ENCODE measurements at regions not wholly inside any gene's neighbourhood (a gene's known extent, or its start where the extent isn't known, plus 50 kb on each side); places are given as distances from the start of the nearest gene placed in this dataset.
"Not testable (repeated sequence)": the region's sequence is repeated elsewhere in the genome, so short reads cannot be mapped to it uniquely, and the experiment has no call there.

GRCh38 chr9:617445-618085 is 223.9 kb upstream of the DMRT1 start:
- H3K36me3 ChIP-seq (ENCODE audit: control insufficient read depth in 2 of 2, insufficient read depth in 2 of 2, low read length in 1 of 2) = peaks cover 0 to 2% of the 10 kb centered on the region in 2 donors
- no peak overlapping the region for H3K27ac ChIP-seq (ENCODE audit: low read depth in 2 of 2, low read length in 1 of 2)
- H3K4me3 ChIP-seq (ENCODE audit: low read depth in 1 of 2, low read length in 2 of 2) = no peak overlapping the region
- no peaks in the 10 kb centered on the region for H3K9me3 ChIP-seq (ENCODE audit: control insufficient read depth in 2 of 2, insufficient read depth in 1 of 2, low read depth in 1 of 2, low read length in 1 of 2)
- H3K4me1 ChIP-seq (ENCODE audit: control insufficient read depth in 2 of 2, insufficient read depth in 2 of 2, low read length in 1 of 2) = peaks cover 2 to 3% of the 10 kb centered on the region in 2 donors
- no peaks in the 10 kb centered on the region for H3K27me3 ChIP-seq (ENCODE audit: control insufficient read depth in 1 of 2, insufficient read depth in 2 of 2, low read length in 2 of 2)
- 85 to 91% methylated on average over 7 of the region's 7 CpGs for WGBS, 2 donors

- 76 to 79% methylated on average over 5 of the region's 5 CpGs for WGBS, 2 donors
- Histone ChIP-seq H3K36me3 (ENCODE audit: control insufficient read depth in 2 of 2, insufficient read depth in 2 of 2, low read length in 1 of 2) (peaks cover 0 to 2% of the 10 kb centered on the region in 2 donors), H3K27me3 (ENCODE audit: control insufficient read depth in 1 of 2, insufficient read depth in 2 of 2, low read length in 2 of 2) (no peaks in the 10 kb centered on the region), H3K27ac (ENCODE audit: low read depth in 2 of 2, low read length in 1 of 2) (no peak overlapping the region), H3K4me3 (ENCODE audit: low read depth in 1 of 2, low read length in 2 of 2) (no peak overlapping the region), H3K9me3 (ENCODE audit: control insufficient read depth in 2 of 2, insufficient read depth in 1 of 2, low read depth in 1 of 2, low read length in 1 of 2) (no peaks in the 10 kb centered on the region), H3K4me1 (ENCODE audit: control insufficient read depth in 2 of 2, insufficient read depth in 2 of 2, low read length in 1 of 2) (peaks cover 2 to 3% of the 10 kb centered on the region in 2 donors)
Measured at GRCh38 chr9:618478-618877, 223.0 kb upstream of the DMRT1 start.

GRCh38 chr9:621201-621855 is 220.2 kb upstream of the DMRT1 start:
- H3K36me3 ChIP-seq (ENCODE audit: control insufficient read depth in 2 of 2, insufficient read depth in 2 of 2, low read length in 1 of 2) = no peaks in the 10 kb centered on the region
- no peak overlapping the region for H3K27ac ChIP-seq (ENCODE audit: low read depth in 2 of 2, low read length in 1 of 2)
- H3K27me3 ChIP-seq (ENCODE audit: control insufficient read depth in 1 of 2, insufficient read depth in 2 of 2, low read length in 2 of 2) = no peaks in the 10 kb centered on the region
- whole genome bisulfite sequencing, 2 donors = 69 to 70% methylated on average over 10 of the region's 10 CpGs
- peaks cover 0 to 2% of the 10 kb centered on the region in 2 donors for H3K4me1 ChIP-seq (ENCODE audit: control insufficient read depth in 2 of 2, insufficient read depth in 2 of 2, low read length in 1 of 2)
- no peaks in the 10 kb centered on the region for H3K9me3 ChIP-seq (ENCODE audit: control insufficient read depth in 2 of 2, insufficient read depth in 1 of 2, low read depth in 1 of 2, low read length in 1 of 2)
- H3K4me3 ChIP-seq (ENCODE audit: low read depth in 1 of 2, low read length in 2 of 2) = no peak overlapping the region

- Histone ChIP-seq H3K4me1 (ENCODE audit: control insufficient read depth in 2 of 2, insufficient read depth in 2 of 2, low read length in 1 of 2) (no peaks in the 10 kb centered on the region), H3K27ac (ENCODE audit: low read depth in 2 of 2, low read length in 1 of 2) (no peak overlapping the region), H3K9me3 (ENCODE audit: control insufficient read depth in 2 of 2, insufficient read depth in 1 of 2, low read depth in 1 of 2, low read length in 1 of 2) (no peaks in the 10 kb centered on the region), H3K27me3 (ENCODE audit: control insufficient read depth in 1 of 2, insufficient read depth in 2 of 2, low read length in 2 of 2) (no peaks in the 10 kb centered on the region), H3K36me3 (ENCODE audit: control insufficient read depth in 2 of 2, insufficient read depth in 2 of 2, low read length in 1 of 2) (no peaks in the 10 kb centered on the region), H3K4me3 (ENCODE audit: low read depth in 1 of 2, low read length in 2 of 2) (no peak overlapping the region)
- WGBS, 2 donors = 25 to 34% methylated on average over 7 of the region's 7 CpGs
Measured at GRCh38 chr9:624935-625500, 216.5 kb upstream of the DMRT1 start.

- H3K4me3 ChIP-seq (ENCODE audit: low read depth in 1 of 2, low read length in 2 of 2) = no peak overlapping the region
- H3K36me3 ChIP-seq (ENCODE audit: control insufficient read depth in 2 of 2, insufficient read depth in 2 of 2, low read length in 1 of 2) = no peaks in the 10 kb centered on the region
- H3K9me3 ChIP-seq (ENCODE audit: control insufficient read depth in 2 of 2, insufficient read depth in 1 of 2, low read depth in 1 of 2, low read length in 1 of 2) = no peaks in the 10 kb centered on the region
- WGBS, 2 donors = 43 to 58% methylated on average over 3 of the region's 3 CpGs
- H3K4me1 ChIP-seq (ENCODE audit: control insufficient read depth in 2 of 2, insufficient read depth in 2 of 2, low read length in 1 of 2) = no peaks in the 10 kb centered on the region
- H3K27ac ChIP-seq (ENCODE audit: low read depth in 2 of 2, low read length in 1 of 2) = no peak overlapping the region
- H3K27me3 ChIP-seq (ENCODE audit: control insufficient read depth in 1 of 2, insufficient read depth in 2 of 2, low read length in 2 of 2) = no peaks in the 10 kb centered on the region
Measured at GRCh38 chr9:625613-626012, 215.9 kb upstream of the DMRT1 start.

DNA sequence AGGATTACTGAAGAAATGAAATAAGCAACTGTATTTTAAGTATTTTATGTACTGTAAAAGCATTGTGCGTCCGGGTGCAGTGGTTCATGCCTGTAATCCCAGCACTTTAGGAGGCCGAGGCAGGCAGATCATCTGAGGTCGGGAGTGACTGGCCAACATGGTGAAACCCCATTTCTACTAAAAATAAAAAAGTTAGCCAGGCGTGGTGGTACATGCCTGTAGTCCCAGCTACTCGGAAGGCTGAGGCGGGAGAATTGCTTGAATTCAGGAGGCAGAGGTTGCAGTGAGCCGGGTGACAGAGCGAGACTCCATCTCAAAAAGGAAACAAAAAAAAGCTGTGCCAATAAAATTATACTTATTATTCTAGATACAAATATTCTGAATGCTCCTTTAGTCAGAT is 215.4 kb upstream of the DMRT1 start:
- H3K9me3 ChIP-seq (ENCODE audit: control insufficient read depth in 2 of 2, insufficient read depth in 1 of 2, low read depth in 1 of 2, low read length in 1 of 2); H3K27ac ChIP-seq (ENCODE audit: low read depth in 2 of 2, low read length in 1 of 2); H3K4me3 ChIP-seq (ENCODE audit: low read depth in 1 of 2, low read length in 2 of 2); H3K36me3 ChIP-seq (ENCODE audit: control insufficient read depth in 2 of 2, insufficient read depth in 2 of 2, low read length in 1 of 2); H3K4me1 ChIP-seq (ENCODE audit: control insufficient read depth in 2 of 2, insufficient read depth in 2 of 2, low read length in 1 of 2); H3K27me3 ChIP-seq (ENCODE audit: control insufficient read depth in 1 of 2, insufficient read depth in 2 of 2, low read length in 2 of 2): not testable (repeated sequence)
- 72 to 74% methylated on average over 9 of the region's 9 CpGs for WGBS, 2 donors

GRCh38 chr9:626596-626995 is 214.9 kb upstream of the DMRT1 start:
- Histone ChIP-seq H3K27me3 (ENCODE audit: control insufficient read depth in 1 of 2, insufficient read depth in 2 of 2, low read length in 2 of 2) (no peaks in the 10 kb centered on the region), H3K27ac (ENCODE audit: low read depth in 2 of 2, low read length in 1 of 2) (peak overlapping the region in 1 of 2 donors; percentile 20), H3K4me3 (ENCODE audit: low read depth in 1 of 2, low read length in 2 of 2) (no peak overlapping the region), H3K9me3 (ENCODE audit: control insufficient read depth in 2 of 2, insufficient read depth in 1 of 2, low read depth in 1 of 2, low read length in 1 of 2) (no peaks in the 10 kb centered on the region), H3K36me3 (ENCODE audit: control insufficient read depth in 2 of 2, insufficient read depth in 2 of 2, low read length in 1 of 2) (no peaks in the 10 kb centered on the region), H3K4me1 (ENCODE audit: control insufficient read depth in 2 of 2, insufficient read depth in 2 of 2, low read length in 1 of 2) (no peaks in the 10 kb centered on the region)
- WGBS, 2 donors = 74 to 77% methylated on average over 3 of the region's 3 CpGs

DNA sequence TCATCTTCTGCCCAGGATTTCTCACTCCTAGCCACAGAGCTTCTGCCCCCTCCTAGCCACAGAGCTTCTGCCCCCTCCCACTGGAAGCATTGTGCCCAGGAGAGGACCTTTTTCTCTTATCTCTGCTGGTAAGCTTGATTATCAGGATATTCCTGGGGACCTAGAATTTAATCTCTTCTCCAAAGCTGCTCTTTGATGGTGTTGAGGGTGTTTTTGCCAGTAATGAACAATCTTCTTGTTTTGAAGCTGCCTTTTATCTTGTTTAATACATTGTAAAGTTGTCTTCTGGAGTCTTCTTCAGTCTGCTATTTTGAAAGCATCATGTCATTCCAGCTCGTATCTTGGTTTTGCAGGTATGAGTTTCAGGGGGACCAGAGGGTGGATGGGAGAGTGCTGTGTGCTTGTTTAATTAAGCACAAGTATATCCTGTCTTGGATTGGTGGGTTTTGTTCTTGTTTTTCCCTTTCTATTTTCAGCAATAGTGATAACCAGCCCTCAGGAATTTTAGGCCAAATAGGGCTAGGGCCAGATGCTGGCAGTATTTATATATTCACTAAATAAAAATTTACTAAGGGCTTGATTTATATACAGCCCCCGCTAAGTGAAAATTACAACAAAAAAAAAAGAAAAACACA is 214.0 kb upstream of the DMRT1 start:
- Histone ChIP-seq H3K9me3 (ENCODE audit: control insufficient read depth in 2 of 2, insufficient read depth in 1 of 2, low read depth in 1 of 2, low read length in 1 of 2) (no peaks in the 10 kb centered on the region), H3K27ac (ENCODE audit: low read depth in 2 of 2, low read length in 1 of 2) (no peak overlapping the region), H3K4me3 (ENCODE audit: low read depth in 1 of 2, low read length in 2 of 2) (no peak overlapping the region), H3K4me1 (ENCODE audit: control insufficient read depth in 2 of 2, insufficient read depth in 2 of 2, low read length in 1 of 2) (no peaks in the 10 kb centered on the region), H3K27me3 (ENCODE audit: control insufficient read depth in 1 of 2, insufficient read depth in 2 of 2, low read length in 2 of 2) (no peaks in the 10 kb centered on the region), H3K36me3 (ENCODE audit: control insufficient read depth in 2 of 2, insufficient read depth in 2 of 2, low read length in 1 of 2) (no peaks in the 10 kb centered on the region)
- 53 to 65% methylated on average over 2 of the region's 2 CpGs for WGBS, 2 donors

GRCh38 chr9:629146-629545 is 212.4 kb upstream of the DMRT1 start:
- 59 to 71% methylated on average over 3 of the region's 3 CpGs for WGBS, 2 donors
- Histone ChIP-seq H3K27ac (ENCODE audit: low read depth in 2 of 2, low read length in 1 of 2) (no peak overlapping the region), H3K27me3 (ENCODE audit: control insufficient read depth in 1 of 2, insufficient read depth in 2 of 2, low read length in 2 of 2) (no peaks in the 10 kb centered on the region)

More at GRCh38 chr9:629146-629545, 212.4 kb upstream of the DMRT1 start:
- Histone ChIP-seq H3K4me1 (ENCODE audit: control insufficient read depth in 2 of 2, insufficient read depth in 2 of 2, low read length in 1 of 2) (no peaks in the 10 kb centered on the region), H3K9me3 (ENCODE audit: control insufficient read depth in 2 of 2, insufficient read depth in 1 of 2, low read depth in 1 of 2, low read length in 1 of 2) (no peaks in the 10 kb centered on the region), H3K36me3 (ENCODE audit: control insufficient read depth in 2 of 2, insufficient read depth in 2 of 2, low read length in 1 of 2) (no peaks in the 10 kb centered on the region), H3K4me3 (ENCODE audit: low read depth in 1 of 2, low read length in 2 of 2) (no peak overlapping the region)

Measured in esophagus (tissue), 2 donors.